HCT116 (cell line): ENCODE measurements at regions not wholly inside any gene's neighbourhood (a gene's known extent, or its start where the extent isn't known, plus 50 kb on each side); places are given as distances from the start of the nearest gene placed in this dataset.

Experiments used
- ATAC-seq: fragments of 200-7000 bp; cut with Tn5 transposase; 2 replicates; pipeline ENCODE4 v1.9.1; 2020; ENCODE audit warnings: mild to moderate bottlenecking, moderate library complexity
- BruUV-seq: library from RNA; stranded (reverse); fragments of 400-500 nt; replicated peaks from 2 replicates; lab custom pipeline; 2021; lab: Mats Ljungman, UMichigan
- CTCF ChIA-PET: fragments of 300-600 bp; sonication (Branson Sonifier 250); formaldehyde crosslinking; loops from one replicate; lab custom pipeline; 2021; ENCODE audit warnings: antibody characterized with exemption; lab: Charles Lee
- POLR2A ChIA-PET: fragments of 300-600, 350-600 bp; sonication (Branson Sonifier 250); formaldehyde crosslinking; loops from one replicate; lab custom pipeline; 2021; ENCODE audit warnings: antibody characterized with exemption; lab: Charles Lee
- RAD21 ChIA-PET, 2 experiments: fragments of 300-600 bp; sonication (Branson Sonifier 250); formaldehyde crosslinking; loops; one replicate each; lab custom pipeline; 2023; ENCODE audit warnings: low total read pairs in 2 of 2; ENCODE audit not compliant: uncharacterized antibody in 2 of 2, unreplicated experiment in 2 of 2, low non-redundant PET in 1 of 2; lab: Charles Lee
- DNase-seq: peaks from one replicate; pipeline ENCODE4 v3.0.0-alpha.2; 2010; ENCODE audit warnings: low read depth, low spot score
- H2AFZ ChIP-seq: fragments of 200-600 bp; shearing (Covaris generic), sonication (generic); 2 replicates; pipeline ENCODE4 v1.6.1; 2017; ENCODE audit warnings: low read depth, mixed run types, mixed read lengths, antibody characterized with exemption, low read length; ENCODE audit not compliant: poor library complexity, severe bottlenecking
- H3K27ac ChIP-seq: 2 replicates; pipeline ENCODE4 v1.5.1; 2012; ENCODE audit warnings: low read depth, low read length
- H3K27me3 ChIP-seq: fragments of 200-600 bp; sonication (generic); 2 replicates; pipeline ENCODE4 v1.6.1; 2016; ENCODE audit warnings: mixed run types, low read length, mixed read lengths; ENCODE audit not compliant: insufficient read depth
- H3K36me3 ChIP-seq, 2 experiments: fragments of 200-500 bp in 1 of 2; fragments of 200-600 bp in 1 of 2; sonication (Bioruptor generic) in 1 of 2; sonication (generic) in 1 of 2; 2 replicates each; pipeline versions ENCODE4 v1.5.1 to v1.6.1; 2014 to 2016; ENCODE audit warnings: low read length in 2 of 2, inconsistent platforms in 1 of 2, mixed read lengths in 1 of 2, mixed run types in 1 of 2; ENCODE audit not compliant: insufficient read depth in 2 of 2, control insufficient read depth in 1 of 2
- H3K4me1 ChIP-seq, 2 experiments: fragments of 200-600 bp in 1 of 2; sonication (generic) in 1 of 2; 2 replicates each; pipeline versions ENCODE4 v1.5.1 to v1.6.1; 2012 to 2017; ENCODE audit warnings: low read length in 2 of 2, inconsistent platforms in 1 of 2, mild to moderate bottlenecking in 1 of 2, mixed read lengths in 1 of 2, mixed run types in 1 of 2, moderate library complexity in 1 of 2; ENCODE audit not compliant: insufficient read depth in 2 of 2, control insufficient read depth in 1 of 2
- H3K4me2 ChIP-seq: fragments of 200-600 bp; sonication (generic); 2 replicates; pipeline ENCODE4 v1.6.1; 2017; ENCODE audit warnings: mixed run types, low read length, mixed read lengths
- H3K4me3 ChIP-seq, 2 experiments: fragments of 200-600 bp in 1 of 2; sonication (generic) in 1 of 2; replicated peaks in 1 of 2; 2 replicates each; pipeline ENCODE4 v1.5.1; 2011 to 2016; ENCODE audit warnings: low read length in 2 of 2, control low read depth in 1 of 2, low read depth in 1 of 2, mild to moderate bottlenecking in 1 of 2, mixed read lengths in 1 of 2, mixed run types in 1 of 2
- H3K79me2 ChIP-seq: fragments of 200-600 bp; sonication (generic); 2 replicates; pipeline ENCODE4 v1.6.1; 2017; ENCODE audit warnings: mild to moderate bottlenecking, mixed run types, low read length, moderate library complexity, mixed read lengths; ENCODE audit not compliant: insufficient read depth
- H3K9ac ChIP-seq: fragments of 200-600 bp; sonication (generic); 2 replicates; pipeline ENCODE4 v1.6.1; 2016; ENCODE audit warnings: low read length, mixed read lengths
- H3K9me2 ChIP-seq: fragments of 200-600 bp; sonication (generic), shearing (Covaris generic); 2 replicates; pipeline ENCODE4 v1.6.1; 2017; ENCODE audit warnings: mixed run types, mild to moderate bottlenecking, moderate library complexity; ENCODE audit not compliant: insufficient read depth
- H3K9me3 ChIP-seq, 2 experiments: fragments of 200-500 bp in 1 of 2; fragments of 200-600 bp in 1 of 2; sonication (Bioruptor generic) in 1 of 2; sonication (generic) in 1 of 2; 2 replicates each; pipeline ENCODE4 v1.6.1; 2014 to 2017; ENCODE audit warnings: low read length in 2 of 2, mixed read lengths in 2 of 2, inconsistent platforms in 1 of 2, low read depth in 1 of 2, mild to moderate bottlenecking in 1 of 2, mixed run types in 1 of 2, moderate library complexity in 1 of 2; ENCODE audit not compliant: control insufficient read depth in 1 of 2, insufficient read depth in 1 of 2
- H4K20me1 ChIP-seq: fragments of 200-600 bp; sonication (generic), shearing (Covaris generic); 2 replicates; pipeline ENCODE4 v1.6.1; 2017; ENCODE audit warnings: mixed run types, mild to moderate bottlenecking, moderate library complexity; ENCODE audit not compliant: insufficient read depth
- CEBPB ChIP-seq: IDR thresholded peaks from 2 replicates; pipeline ENCODE4 v1.6.1; 2012; ENCODE audit warnings: low read depth
- EGR1 ChIP-seq: IDR thresholded peaks from 2 replicates; pipeline ENCODE4 v1.6.1; 2012; ENCODE audit warnings: low read depth
- EZH2 ChIP-seq: fragments of 200-600 bp; sonication (generic); IDR thresholded peaks from 2 replicates; pipeline ENCODE4 v1.6.1; 2017; ENCODE audit warnings: antibody characterized with exemption, mixed run types
- JUND ChIP-seq: IDR thresholded peaks from 2 replicates; pipeline ENCODE4 v1.6.1; 2012
- MAX ChIP-seq: IDR thresholded peaks from 2 replicates; pipeline ENCODE4 v1.6.1; 2012
- POLR2A ChIP-seq: IDR thresholded peaks from 2 replicates; pipeline ENCODE4 v1.7.0; 2011; ENCODE audit warnings: borderline replicate concordance; ENCODE audit not compliant: insufficient read depth, insufficient read length; ENCODE audit errors: extremely low read depth
- RAD21 ChIP-seq: IDR thresholded peaks from 2 replicates; pipeline ENCODE4 v1.6.1; 2012; ENCODE audit warnings: low read depth, mild to moderate bottlenecking
- SIN3A ChIP-seq: IDR thresholded peaks from 2 replicates; pipeline ENCODE4 v1.6.1; 2012; ENCODE audit warnings: low read depth
- SP1 ChIP-seq: IDR thresholded peaks from 2 replicates; pipeline ENCODE4 v1.6.1; 2012; ENCODE audit warnings: low read depth
- TCF7L2 ChIP-seq: IDR thresholded peaks from 2 replicates; pipeline ENCODE4 v1.7.0; 2011; ENCODE audit warnings: borderline replicate concordance, inconsistent platforms; ENCODE audit not compliant: insufficient read depth, insufficient read length; ENCODE audit errors: extremely low read depth
- ZFX ChIP-seq: fragments of 450-650 bp; IDR thresholded peaks from 2 replicates; pipeline ENCODE4 v1.6.1; 2017
- ZNF274 ChIP-seq: fragments of 200-500 bp; sonication (Bioruptor generic); IDR thresholded peaks from 2 replicates; pipeline ENCODE4 v1.6.1; 2014; ENCODE audit warnings: mild to moderate bottlenecking, low read depth, low read length, inconsistent platforms
- intact Hi-C: fragments of 100-400 bp; cut with micrococcal nuclease; formaldehyde crosslinking; loops from 2 replicates; pipeline ENCODE4 v1.10.0; 2022
- TF ChIP-seq, protein P1 (sequence below), 3 experiments: fragments of 200-600 bp in 1 of 3; sonication (generic) in 1 of 3; IDR thresholded peaks in 2 of 3; conservative IDR thresholded peaks in 1 of 3; 2 replicates each; pipeline ENCODE4 v1.5.1; 2012 to 2017; ENCODE audit warnings: low read depth in 2 of 3, low read length in 2 of 3, antibody characterized with exemption in 1 of 3, borderline replicate concordance in 1 of 3, control low read depth in 1 of 3, mild to moderate bottlenecking in 1 of 3, mixed read lengths in 1 of 3, mixed run types in 1 of 3, moderate library complexity in 1 of 3; ENCODE audit not compliant: insufficient read depth in 1 of 3

DNA sequence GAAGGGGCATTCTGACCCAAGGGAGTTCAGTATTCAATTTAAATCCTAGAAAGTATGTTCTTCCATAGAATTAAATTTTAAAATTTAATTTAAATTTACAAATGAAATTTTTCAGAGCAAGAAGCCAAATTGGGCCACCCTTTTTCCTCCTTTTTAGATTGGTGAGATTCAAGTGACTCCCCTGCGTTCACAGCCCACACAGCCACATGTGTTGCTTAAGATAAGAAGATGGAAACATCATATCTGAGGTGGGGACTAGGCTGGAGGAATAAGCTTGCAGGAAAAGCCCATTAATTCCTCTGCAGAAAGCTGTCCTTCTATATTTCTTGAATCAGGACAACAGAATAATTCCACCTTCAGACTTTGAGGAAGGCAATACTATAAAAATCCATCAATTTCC is 392.7 kb upstream of the ZNF507 start:
- Histone ChIP-seq H3K9ac (no peak overlapping the region), H3K4me3 (no peak overlapping the region), H3K27ac (no peak overlapping the region), H3K9me2 (no peaks in the 10 kb centered on the region), H2AFZ (no peak overlapping the region), H4K20me1 (no peaks in the 10 kb centered on the region), H3K4me2 (no peak overlapping the region), H3K9me3 (peaks cover 6 to 32% of the 10 kb centered on the region in 2 experiments; a peak in 2 of 4 replicates), H3K27me3 (no peaks in the 10 kb centered on the region), H3K4me1 (no peaks in the 10 kb centered on the region), H3K79me2 (no peaks in the 10 kb centered on the region), H3K36me3 (no peaks in the 10 kb centered on the region)
- ChIA-PET CTCF (no interaction called here), POLR2A (no interaction called here), RAD21 (no interaction called here)
- intact Hi-C loops = no loop called here
- no TSS peak for BruUV-seq
- TF ChIP-seq EZH2 = no peak
- no peak for TF ChIP-seq TCF7L2
- no peak for TF ChIP-seq JUND
- TF ChIP-seq SIN3A = no peak
- TF ChIP-seq, protein P1, sequence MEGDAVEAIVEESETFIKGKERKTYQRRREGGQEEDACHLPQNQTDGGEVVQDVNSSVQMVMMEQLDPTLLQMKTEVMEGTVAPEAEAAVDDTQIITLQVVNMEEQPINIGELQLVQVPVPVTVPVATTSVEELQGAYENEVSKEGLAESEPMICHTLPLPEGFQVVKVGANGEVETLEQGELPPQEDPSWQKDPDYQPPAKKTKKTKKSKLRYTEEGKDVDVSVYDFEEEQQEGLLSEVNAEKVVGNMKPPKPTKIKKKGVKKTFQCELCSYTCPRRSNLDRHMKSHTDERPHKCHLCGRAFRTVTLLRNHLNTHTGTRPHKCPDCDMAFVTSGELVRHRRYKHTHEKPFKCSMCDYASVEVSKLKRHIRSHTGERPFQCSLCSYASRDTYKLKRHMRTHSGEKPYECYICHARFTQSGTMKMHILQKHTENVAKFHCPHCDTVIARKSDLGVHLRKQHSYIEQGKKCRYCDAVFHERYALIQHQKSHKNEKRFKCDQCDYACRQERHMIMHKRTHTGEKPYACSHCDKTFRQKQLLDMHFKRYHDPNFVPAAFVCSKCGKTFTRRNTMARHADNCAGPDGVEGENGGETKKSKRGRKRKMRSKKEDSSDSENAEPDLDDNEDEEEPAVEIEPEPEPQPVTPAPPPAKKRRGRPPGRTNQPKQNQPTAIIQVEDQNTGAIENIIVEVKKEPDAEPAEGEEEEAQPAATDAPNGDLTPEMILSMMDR (IDR thresholded peaks at IDR 0.05 in 2 of 3, conservative IDR thresholded peaks at IDR 0.05 in 1 of 3; ENCODE audit: borderline replicate concordance in 1 of 3, insufficient read depth in 1 of 3, low read depth in 2 of 3, low read length in 2 of 3) = no peak
- TF ChIP-seq MAX = no peak
- TF ChIP-seq EGR1 = no peak
- TF ChIP-seq RAD21 = no peak
- TF ChIP-seq SP1 = no peak
- no peak for TF ChIP-seq ZFX
- TF ChIP-seq CEBPB = no peak
- TF ChIP-seq POLR2A = no peak
- no peak for TF ChIP-seq ZNF274
- DNase-seq = no peak
- no peak for ATAC-seq
